ENCODE measurements at regions not wholly inside any gene's neighbourhood (a gene's known extent, or its start where the extent isn't known, plus 50 kb on each side); places are given as distances from the start of the nearest gene placed in this dataset.
A peak's percentile ranks its signal among the peaks of the same experiment; 100 is the strongest.

- no peak for DNase-seq
These were observed 204.4 kb upstream of the MEX3C start for GRCh38 chr18:51401912-51402311.

GRCh38 chr18:51404620-51405019 is 207.1 kb upstream of the MEX3C start:
- DNase-seq = no peak

GRCh38 chr18:51405683-51406477 is 208.4 kb upstream of the MEX3C start:
- no peak for DNase-seq

GRCh38 chr18:51417643-51418483 is 220.4 kb upstream of the MEX3C start:
- peak; percentile 6 for DNase-seq

GRCh38 chr18:51425475-51425874 is 228.0 kb upstream of the MEX3C start:
- no peak for DNase-seq

GRCh38 chr18:51425889-51426288 is 228.4 kb upstream of the MEX3C start:
- DNase-seq = no peak

GRCh38 chr18:51426996-51427395 is 229.5 kb upstream of the MEX3C start:
- no peak for DNase-seq

- DNase-seq = no peak
These were observed 232.2 kb upstream of the MEX3C start for GRCh38 chr18:51429644-51430043.

- no peak for DNase-seq
These were observed 233.1 kb upstream of the MEX3C start for GRCh38 chr18:51430538-51430937.

- DNase-seq = no peak
These were observed 235.8 kb upstream of the MEX3C start for GRCh38 chr18:51433296-51433695.

- DNase-seq = no peak
These were observed 236.4 kb upstream of the MEX3C start for GRCh38 chr18:51433881-51434280.

GRCh38 chr18:51437280-51438271 is 240.1 kb upstream of the MEX3C start:
- no peak for DNase-seq

- no peak for DNase-seq
These were observed 241.4 kb upstream of the MEX3C start for GRCh38 chr18:51438797-51439350.

- DNase-seq = no peak
These were observed 244.5 kb upstream of the MEX3C start for GRCh38 chr18:51442012-51442411.

GRCh38 chr18:51446571-51447210 is 249.2 kb upstream of the MEX3C start:
- DNase-seq = no peak

GRCh38 chr18:51447351-51448342 is 250.2 kb upstream of the MEX3C start:
- no peak for DNase-seq

- no peak for DNase-seq
These were observed 251.5 kb upstream of the MEX3C start for GRCh38 chr18:51448949-51449348.

GRCh38 chr18:51453594-51453993 is 256.1 kb upstream of the MEX3C start:
- no peak for DNase-seq

- DNase-seq = no peak
These were observed 261.4 kb upstream of the MEX3C start for GRCh38 chr18:51458861-51459260.

- DNase-seq = no peak
These were observed 264.5 kb upstream of the MEX3C start for GRCh38 chr18:51461956-51462355.
